ENCODE measurements at regions not wholly inside any gene's neighbourhood (a gene's known extent, or its start where the extent isn't known, plus 50 kb on each side); places are given as distances from the start of the nearest gene placed in this dataset.
A peak's percentile ranks its signal among the peaks of the same experiment; 100 is the strongest.
"Not testable (repeated sequence)": the region's sequence is repeated elsewhere in the genome, so short reads cannot be mapped to it uniquely, and the experiment has no call there.

DNA sequence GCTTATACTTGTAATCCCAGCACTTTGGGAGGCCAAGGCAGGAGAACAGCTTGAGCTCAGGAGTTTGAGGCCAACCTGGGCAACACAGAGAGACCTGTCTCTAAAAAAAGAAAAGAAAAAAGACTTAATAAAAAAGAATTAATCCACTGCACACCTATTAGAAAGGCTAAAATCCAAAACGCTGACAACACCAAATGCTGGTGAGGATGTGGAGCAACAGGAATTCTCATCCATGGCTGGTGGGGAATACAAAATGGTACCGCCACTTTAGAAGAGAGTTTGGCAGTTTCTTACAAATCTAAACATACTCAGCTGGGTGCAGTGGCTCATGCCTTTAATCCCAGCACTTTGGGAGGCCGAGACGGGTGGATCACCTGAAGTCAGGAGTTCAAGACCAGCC lies 110.0 kb upstream of the NDUFV2 start:
- DNase-seq (ENCODE audit: low spot score), result not testable (repeated sequence)

DNA sequence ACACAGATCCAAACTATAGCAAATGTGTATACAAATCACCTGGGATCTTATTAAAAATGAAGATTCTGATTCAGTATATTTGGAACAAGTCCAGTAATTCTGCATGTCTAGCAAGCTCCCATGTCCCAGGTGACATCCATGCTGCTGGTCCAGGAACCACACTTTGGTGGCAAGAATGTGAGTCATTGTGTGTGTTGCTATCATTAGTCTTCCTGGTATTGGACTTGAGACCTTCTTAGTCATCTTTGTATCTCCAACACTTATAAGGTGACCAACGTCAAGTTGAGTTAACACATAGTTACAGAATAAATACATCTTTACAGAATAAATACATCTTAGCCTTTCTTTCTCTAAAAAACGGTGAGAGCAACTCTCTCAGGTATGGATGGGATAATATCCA lies 107.9 kb upstream of the NDUFV2 start:
- no peak for DNase-seq (ENCODE audit: low spot score)

DNA sequence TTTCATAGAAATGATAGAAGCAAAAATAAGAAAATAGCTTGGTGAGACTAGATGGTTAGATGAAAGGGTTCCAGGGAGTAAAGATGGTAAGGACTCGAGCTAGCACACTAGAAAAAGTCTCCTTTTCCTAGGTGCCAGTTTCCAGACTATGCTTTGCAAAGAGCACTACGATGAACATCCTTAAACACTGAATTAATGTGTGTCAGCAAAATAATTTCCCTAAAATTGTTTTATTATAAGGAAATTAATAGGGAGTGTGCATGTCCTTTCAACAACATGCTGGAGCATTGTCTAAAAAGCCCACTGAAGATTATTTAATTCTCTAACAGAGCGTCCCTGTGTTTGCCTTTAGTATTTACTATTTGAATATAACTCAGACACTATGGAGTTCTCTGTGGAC lies 107.4 kb upstream of the NDUFV2 start:
- no peak for DNase-seq (ENCODE audit: low spot score)

DNA sequence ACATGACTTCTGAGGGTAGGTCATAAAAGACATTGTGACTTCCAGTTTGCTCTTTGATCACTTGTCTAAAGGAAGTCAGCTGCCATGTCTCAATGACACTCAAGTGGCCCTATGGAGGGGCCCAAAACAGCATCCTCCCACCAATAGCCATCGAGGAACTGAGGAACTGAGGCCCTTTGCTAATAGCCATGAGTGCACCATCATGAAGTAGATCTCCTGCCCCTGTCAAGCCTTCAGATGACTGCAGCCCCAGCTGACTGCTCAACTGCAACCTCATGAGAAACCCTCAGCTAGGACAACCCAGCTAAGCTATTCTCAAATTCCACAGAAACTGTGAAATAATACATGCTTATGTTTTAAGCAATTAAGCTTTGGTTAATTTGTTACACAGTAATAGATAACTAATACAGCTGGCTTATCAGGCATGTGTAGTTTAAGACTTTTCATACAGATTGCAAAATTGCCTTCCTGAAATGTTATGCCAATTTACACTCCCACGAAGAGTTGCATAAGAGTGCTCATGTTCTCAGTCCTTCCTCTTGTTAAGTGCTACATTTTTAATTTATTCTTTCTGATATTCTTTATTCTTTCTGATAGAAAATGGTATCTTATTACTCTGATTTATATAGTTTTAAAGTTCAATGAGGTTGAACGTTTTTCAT lies 105.6 kb upstream of the NDUFV2 start:
- no peak for DNase-seq (ENCODE audit: low spot score)

DNA sequence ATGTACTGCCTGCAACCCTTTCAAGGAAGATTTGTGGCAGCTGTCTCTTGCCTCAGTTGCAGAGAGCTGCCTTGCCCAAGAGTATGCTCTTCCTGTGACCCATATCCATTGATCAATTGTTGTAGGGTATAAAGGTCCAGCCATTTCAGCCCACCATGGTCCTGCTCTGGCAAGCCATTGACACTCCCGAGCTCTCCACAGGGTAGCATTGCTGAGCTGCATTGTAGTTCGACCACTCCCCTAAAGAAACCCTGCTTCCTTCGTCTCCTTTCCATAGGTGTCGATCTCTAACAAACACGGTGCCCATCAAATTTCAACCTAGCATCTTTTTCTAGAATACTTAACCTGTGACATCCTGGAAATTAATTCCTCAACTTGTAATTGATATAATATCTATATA lies 104.9 kb upstream of the NDUFV2 start:
- no peak for DNase-seq (ENCODE audit: low spot score)

DNA sequence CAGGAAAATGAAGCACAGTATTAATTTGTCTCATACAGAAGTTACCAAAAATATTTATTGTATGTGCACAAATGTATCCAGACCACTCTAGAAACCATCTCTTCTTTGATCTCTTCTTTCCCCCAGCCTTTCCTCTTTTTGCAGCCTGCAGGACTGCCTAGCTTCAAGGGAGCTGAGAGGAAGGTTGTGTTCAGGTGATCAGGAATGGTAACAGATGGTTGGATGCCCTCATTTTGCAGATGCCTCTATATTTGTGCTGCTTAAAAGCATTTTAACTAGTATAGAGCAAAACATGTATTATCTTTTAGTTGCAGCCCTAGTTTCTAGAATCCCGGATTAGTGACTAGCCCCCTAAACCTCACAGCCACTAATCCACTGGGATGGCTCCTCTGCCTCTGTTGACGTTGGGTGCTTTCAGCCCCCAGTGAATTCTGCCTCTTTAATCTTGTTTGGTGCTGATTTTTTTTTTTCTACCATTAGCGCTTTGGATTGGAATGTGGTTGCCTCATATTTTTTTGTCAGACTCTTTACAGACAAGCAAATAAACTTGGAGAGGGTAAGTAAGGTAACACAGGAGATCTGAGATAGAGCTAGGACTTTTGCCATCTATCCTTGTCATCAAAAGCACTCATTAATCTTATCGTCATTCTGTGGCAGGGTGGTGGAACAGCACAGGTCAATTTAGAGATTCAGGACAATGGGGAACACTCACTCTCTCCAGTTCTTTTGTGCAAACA lies 103.8 kb upstream of the NDUFV2 start:
- DNase-seq (ENCODE audit: low spot score), result peak; percentile 43

DNA sequence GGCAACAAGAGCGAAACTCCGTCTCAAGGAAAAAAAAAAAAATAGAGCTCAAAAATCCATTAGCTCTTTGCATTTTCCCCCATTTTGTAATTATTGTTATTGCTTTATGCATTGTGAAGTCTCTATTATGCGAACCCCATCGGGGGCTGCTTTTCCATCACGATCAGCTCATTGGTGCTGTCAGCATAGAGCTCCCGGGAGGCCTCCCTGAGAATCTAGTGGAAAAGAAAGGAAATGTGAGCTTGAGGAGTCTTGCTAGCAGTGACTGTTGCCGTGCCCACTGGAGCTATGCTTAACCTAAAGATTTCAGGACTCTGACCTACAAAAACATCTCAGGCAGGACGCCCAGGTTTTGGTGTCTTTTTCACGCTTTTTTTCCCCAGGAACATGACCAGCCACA lies 102.6 kb upstream of the NDUFV2 start:
- no peak for DNase-seq (ENCODE audit: low spot score)

DNA sequence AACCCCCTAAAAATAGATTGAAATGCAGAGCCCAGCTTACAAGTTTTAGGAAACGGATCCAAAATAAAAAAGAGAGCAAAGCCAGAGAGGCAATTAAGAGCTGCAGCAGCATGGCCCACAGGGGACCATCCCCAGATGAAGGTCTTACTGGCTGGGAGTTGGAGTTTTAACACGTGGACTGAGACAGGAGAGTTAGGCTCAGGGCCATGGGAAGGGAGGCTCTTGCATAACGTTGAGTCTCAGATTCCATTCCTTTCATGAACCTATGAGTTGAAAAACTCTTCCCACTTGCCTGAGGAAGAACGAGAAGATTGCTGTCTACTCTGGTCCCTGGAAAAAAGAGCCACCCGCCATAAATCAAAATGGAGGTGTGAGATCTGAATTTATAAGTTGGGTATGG lies 101.8 kb upstream of the NDUFV2 start:
- no peak for DNase-seq (ENCODE audit: low spot score)

DNA sequence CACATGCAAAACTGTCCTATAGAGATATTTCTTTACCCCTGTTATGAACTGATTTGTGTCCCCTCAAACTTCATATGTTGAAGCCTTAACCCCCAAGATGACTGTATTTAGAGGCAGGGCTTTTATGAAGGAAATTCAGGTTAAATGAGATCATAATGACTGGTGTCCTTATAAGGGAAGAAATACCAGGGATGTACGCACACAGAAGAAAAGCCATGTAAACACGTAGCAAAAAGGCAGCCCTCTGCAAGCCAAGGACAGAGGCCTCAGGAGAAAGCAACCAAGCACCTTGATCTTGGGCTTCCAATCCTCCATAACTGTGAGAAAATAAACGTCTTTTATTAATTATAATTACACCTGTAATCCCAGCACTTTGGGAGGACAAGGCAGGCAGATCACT lies 101.3 kb upstream of the NDUFV2 start:
- no peak for DNase-seq (ENCODE audit: low spot score)

DNA sequence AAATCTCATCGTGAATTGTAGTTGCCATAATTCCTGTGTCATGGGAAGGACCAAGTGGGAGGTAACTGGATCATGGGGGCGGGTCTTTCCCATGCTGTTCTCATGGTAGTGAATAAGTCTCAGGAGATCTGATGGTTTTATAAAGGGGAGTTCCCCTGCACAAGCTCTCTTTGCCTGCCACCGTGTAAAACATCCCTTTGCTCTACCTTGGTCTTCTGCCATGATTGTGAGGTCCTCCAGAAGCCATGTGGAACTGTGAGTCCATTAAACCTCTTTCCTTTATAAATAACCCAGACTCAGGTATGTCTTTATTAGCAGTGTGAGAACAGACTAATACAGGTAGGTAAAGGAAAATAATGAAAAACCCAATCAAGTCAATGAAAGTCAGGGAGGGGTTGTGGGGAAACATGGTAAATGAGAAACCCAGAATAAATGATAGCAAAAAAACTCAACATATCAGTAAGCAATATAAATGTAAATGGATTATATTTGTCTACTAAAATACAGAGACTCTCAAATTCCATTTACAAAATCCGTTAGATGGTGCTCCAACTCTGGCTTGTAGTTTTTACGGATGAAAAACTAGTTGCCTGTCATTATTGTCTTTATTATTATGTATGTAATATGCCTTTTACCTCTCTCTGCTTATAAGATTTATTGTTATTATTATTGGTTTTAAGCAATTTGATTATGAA lies 98.9 kb upstream of the NDUFV2 start:
- no peak for DNase-seq (ENCODE audit: low spot score)

DNA sequence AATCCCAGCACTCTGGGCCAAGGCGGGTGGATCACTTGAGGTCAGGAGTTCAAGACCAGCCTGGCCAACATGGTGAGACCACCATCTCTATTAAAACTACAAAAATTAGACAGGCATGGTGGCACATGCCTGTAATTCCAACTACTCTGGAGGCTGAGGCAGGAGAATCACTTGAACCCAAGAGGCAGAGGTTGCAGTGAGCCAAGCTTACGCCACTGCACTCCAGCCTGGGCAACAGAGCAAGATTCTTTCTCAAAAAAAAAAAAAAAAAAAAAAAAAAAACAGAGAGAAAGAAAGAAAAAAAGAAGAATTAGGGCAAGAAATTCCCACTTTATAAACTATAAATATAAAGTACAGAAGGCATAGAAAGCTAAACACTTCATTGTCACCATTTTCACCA lies 98.2 kb upstream of the NDUFV2 start:
- DNase-seq (ENCODE audit: low spot score), result not testable (repeated sequence)

DNA sequence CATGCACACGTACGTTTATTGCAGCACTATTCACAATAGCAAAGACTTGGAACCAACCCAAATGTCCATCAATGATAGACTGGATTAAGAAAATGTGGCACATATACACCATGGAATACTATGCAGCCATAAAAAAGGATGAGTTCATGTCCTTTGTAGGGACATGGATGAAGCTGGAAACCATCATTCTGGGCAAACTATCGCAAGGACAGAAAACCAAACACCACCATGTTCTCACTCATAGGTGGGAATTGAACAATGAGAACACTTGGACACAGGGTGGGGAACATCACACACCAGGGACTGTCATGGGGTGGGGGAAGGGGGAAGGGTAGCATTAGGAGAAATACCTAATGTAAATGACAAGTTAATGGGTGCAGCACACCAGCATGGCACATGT lies 94.8 kb upstream of the NDUFV2 start:
- not testable (repeated sequence) for DNase-seq (ENCODE audit: low spot score)

DNA sequence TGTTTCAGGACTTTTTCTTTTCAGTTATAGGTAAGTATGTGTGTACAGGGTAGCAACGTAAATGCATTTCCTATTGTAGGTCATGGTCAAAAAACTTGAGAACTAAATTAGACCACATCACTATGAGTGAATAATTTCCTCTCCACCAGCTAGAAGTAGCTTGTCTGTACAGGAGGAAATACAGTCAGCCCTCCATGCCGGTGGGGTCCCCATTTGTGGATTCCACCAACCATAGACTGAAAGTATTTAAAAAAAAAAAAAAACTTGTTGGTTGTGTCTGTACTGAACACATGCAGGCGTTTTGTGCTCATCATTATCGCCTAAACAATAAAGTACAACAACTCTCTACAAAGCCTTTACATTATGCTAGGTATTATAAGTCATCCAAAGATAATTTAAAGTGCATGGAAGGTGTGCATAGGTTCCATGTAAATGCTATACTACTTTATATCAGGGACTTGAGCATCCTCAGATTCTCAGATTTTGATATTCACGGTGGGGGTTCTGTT lies 94.2 kb upstream of the NDUFV2 start:
- DNase-seq (ENCODE audit: low spot score), result no peak

DNA sequence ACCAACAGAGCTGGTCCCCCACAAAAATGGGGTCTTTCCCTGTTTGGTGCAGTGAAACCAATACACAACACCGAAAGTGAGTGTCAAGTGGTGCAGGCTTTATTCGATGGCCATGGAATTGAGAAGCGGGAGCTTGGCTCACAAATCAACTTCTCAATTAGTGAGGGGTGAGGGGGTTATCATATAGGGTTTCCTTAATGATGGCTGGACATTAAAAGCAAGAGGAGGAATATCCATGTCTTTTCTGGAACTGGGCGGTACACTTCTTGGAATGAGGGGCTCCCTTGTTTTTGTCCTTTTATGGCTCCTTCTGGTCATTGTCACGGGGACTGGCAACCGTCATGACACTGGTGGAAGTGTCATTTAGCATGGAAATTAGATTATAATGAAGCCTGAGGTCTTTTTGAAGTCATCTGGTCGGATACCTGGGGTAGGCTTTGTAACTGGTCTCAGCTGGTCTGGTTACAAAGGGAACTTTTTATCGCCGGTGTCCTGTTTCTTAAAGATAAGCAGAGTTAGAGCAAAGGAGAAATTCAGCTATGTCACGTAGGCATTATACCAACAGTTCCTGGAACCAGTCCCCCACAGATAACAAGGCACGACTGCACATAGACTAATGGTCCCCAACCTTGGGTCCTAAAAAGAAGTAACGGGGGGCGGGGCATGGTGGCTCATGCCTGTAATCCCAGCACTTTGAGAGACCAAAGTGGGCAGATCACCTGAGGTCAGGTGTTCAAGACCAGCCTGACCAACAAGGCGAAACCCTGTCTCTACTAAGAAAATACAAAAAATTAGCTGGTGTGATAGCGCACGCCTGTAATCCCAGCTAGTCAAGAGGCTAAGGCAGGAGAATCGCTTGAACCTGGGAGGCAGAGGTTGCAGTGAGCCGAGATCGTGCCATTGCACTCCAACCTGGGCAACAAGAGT lies 93.5 kb upstream of the NDUFV2 start:
- DNase-seq (ENCODE audit: low spot score), result no peak

DNA sequence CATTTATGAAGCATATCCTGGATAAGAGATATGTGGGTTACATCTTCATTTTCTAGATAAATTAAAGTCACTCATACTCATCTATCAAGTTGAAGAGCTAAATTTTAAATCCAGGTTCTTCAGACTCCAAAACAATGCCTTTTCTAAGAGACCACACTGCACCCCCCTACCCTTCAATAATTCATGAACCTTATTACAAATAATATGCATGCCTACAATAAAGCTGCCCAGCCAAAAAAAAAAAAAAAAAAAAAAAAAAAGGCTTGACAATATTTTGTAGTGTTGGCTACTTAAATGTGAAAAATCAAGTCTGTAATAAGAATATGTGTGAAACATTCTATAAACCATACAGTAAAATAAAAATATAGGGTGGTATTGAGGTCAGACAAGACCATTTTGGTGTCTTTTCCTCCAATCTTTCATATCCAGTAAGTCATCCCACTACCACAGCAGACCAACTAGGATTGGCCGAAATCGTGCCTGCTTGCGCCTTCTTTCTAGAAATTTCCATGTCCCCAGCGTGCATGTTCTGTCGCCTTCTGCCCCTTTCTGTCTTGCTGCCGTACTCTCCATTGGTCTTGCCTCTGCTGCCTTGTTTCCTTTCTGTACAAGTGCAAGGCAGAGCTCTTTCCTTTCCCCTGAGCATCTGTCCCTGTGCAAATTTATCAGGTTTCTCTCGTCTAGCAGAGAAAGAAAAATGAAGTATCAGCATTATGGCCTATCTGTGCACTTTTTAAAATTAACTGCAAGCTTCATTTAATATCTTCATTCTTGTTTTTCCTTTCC lies 92.6 kb upstream of the NDUFV2 start:
- no peak for DNase-seq (ENCODE audit: low spot score)

DNA sequence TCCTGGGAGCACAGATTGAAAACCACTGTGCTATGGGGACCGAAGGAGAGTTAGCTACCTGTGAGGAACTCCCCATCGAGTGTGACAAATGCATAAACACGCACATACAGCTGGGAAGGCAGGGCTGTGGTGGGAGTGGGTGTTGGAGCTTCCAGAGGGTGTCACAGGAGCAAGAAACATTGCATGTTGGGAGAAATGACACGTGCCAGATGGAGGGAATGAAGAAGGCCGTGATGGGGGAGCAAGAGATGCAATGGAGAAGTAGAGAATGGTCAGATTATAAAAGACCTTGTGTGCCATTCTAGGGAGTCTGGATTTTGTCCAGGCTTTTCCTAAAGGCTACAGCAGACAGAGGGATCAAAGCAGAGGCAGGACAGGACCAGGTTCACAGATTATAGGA lies 91.1 kb upstream of the NDUFV2 start:
- no peak for DNase-seq (ENCODE audit: low spot score)

DNA sequence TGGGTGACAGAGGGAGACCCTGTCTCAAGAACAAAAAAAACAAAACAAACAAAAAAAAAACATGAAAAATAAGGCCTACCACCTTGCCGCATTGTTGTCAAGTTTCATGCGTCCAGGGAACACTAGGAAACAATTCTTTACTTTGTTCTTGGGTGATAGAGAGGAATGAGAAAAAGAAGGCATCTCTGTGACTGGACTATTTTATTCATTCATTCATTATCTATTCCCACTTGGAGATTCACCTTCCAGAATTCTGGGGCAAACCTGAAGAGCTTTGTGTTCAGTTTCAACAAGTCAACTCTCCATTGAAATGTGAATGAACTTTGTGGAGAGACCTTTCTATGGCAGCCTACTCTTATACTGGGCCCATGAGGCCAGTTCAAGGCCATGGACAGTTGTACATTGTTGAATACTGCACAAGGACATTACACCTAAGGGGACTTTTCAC lies 88.5 kb upstream of the NDUFV2 start:
- DNase-seq (ENCODE audit: low spot score), result no peak

DNA sequence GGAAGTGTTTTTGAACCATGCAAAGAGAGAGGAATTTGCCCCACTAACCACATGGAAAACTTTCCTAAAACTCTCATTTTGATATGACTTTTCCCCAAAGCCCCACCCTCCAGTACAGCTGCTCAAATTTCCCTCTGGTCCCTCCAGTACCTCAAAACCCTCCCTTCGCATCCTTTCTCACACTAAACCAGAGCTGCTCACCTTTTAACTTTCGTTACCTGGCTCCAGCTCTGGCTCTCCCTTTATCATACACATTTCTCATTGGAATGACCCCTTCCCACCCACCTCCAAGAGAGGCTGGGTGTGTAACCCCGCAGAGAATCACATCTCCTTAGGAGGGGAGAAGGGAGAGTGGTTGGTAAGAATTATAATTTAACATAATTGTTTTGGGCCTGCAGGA lies 86.8 kb upstream of the NDUFV2 start:
- DNase-seq (ENCODE audit: low spot score), result no peak

DNA sequence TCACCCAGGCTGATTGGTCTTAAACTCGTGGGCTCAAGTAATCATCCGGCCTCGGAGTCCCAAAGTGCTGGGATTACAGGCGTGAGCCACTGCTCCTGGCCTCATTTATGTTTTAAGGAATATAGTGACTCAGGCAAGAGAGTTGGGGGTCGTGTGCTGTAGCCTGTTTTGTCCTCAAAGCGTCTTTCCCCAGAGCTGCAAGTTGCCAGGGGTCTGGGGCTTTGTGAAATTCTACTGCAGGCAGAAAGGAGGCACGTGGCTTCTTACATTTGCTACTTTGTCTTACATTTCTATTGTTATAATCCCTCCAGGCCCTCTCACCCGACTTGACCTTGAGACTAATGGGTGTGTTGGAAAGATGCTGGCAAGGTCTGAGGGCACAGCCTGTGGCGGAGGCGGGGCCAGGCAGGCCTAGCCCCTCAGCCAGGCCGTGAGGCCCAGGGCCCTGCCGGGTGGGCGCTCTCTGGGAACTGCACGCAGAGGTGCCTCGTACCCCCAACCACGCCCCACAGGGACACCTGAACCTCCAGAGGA lies 85.8 kb upstream of the NDUFV2 start:
- no peak for DNase-seq (ENCODE audit: low spot score)

DNA sequence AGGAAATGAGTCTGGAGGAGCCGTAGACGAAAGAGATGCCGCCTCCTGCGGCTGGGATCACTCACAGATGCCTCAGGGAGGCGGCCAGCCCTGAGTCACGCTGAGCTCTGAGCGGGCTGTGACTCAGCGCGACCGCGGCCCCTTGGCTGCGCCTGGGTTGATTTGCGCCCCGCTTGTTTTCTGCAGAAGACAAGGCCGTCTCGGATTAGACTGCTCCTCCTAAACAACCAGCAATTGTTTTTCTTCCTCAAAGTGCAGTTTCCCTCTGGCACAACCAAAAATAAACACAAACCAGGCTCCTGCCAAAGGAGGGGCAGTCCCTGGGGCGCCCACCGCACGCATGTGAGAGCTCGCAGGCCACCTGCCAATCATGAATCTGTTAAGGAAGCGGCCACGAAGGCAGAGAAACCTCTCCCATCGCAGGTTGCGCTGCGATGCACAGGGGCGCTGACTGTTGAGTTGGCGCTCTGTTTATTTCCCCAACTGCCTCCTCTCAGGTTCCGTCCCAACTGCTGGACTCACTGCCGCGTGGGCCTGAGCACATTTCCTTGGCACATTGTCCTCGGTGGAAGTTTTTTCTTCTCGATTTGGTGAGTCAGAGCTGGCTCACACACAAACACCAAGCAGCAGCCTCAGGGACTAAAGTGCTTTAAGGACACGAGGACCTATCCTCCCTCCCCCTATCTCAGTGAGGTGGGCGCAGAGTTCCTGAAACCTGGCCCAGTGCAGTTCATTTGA lies 85.2 kb upstream of the NDUFV2 start:
- DNase-seq (ENCODE audit: low spot score), result peak; percentile 92
